ENCODE measurements at regions not wholly inside any gene's neighbourhood (a gene's known extent, or its start where the extent isn't known, plus 50 kb on each side); places are given as distances from the start of the nearest gene placed in this dataset.

- peaks cover 25% of the 10 kb centered on the region for H3K9me3 Mint-ChIP-seq
- H3K4me3 Mint-ChIP-seq = no peak overlapping the region
- H3K36me3 Mint-ChIP-seq (ENCODE audit: low read depth) = no peaks in the 10 kb centered on the region
- no peaks in the 10 kb centered on the region for H3K4me1 Mint-ChIP-seq (ENCODE audit: low read depth)
- no peak overlapping the region for H3K27ac Mint-ChIP-seq
- no peak for DNase-seq
- H3K27me3 Mint-ChIP-seq (ENCODE audit: insufficient read depth) = no peaks in the 10 kb centered on the region
- no peak for TF ChIP-seq CTCF (IDR thresholded peaks at IDR 0.05)
These were observed 321.7 kb downstream of the PCDH7 start for GRCh38 chr4:31041853-31042252.

- Mint-ChIP-seq H3K27me3 (ENCODE audit: insufficient read depth) (no peaks in the 10 kb centered on the region), H3K4me3 (no peak overlapping the region), H3K36me3 (ENCODE audit: low read depth) (no peaks in the 10 kb centered on the region), H3K27ac (no peak overlapping the region), H3K9me3 (peaks cover 25% of the 10 kb centered on the region), H3K4me1 (ENCODE audit: low read depth) (no peaks in the 10 kb centered on the region)
- TF ChIP-seq CTCF (IDR thresholded peaks at IDR 0.05) = no peak
- DNase-seq = no peak
These were observed 323.4 kb downstream of the PCDH7 start for GRCh38 chr4:31043382-31044062.

- no peak overlapping the region for H3K27ac Mint-ChIP-seq
- H3K4me1 Mint-ChIP-seq (ENCODE audit: low read depth) = no peaks in the 10 kb centered on the region
- no peaks in the 10 kb centered on the region for H3K27me3 Mint-ChIP-seq (ENCODE audit: insufficient read depth)
These were observed 325.0 kb downstream of the PCDH7 start for GRCh38 chr4:31045151-31045550.

GRCh38 chr4:31045724-31046318 is 325.7 kb downstream of the PCDH7 start:
- DNase-seq = no peak
- Mint-ChIP-seq H3K4me3 (no peak overlapping the region), H3K9me3 (peaks cover 21% of the 10 kb centered on the region), H3K36me3 (ENCODE audit: low read depth) (no peaks in the 10 kb centered on the region), H3K27me3 (ENCODE audit: insufficient read depth) (no peaks in the 10 kb centered on the region), H3K4me1 (ENCODE audit: low read depth) (no peaks in the 10 kb centered on the region), H3K27ac (no peak overlapping the region)
- TF ChIP-seq CTCF (IDR thresholded peaks at IDR 0.05) = peak; percentile 31; the same call in 1 of the 2 replicates

More at GRCh38 chr4:31045151-31045550, 325.0 kb downstream of the PCDH7 start:
- DNase-seq = no peak
- Mint-ChIP-seq H3K36me3 (ENCODE audit: low read depth) (no peaks in the 10 kb centered on the region), H3K4me3 (no peak overlapping the region), H3K9me3 (peaks cover 23% of the 10 kb centered on the region)
- TF ChIP-seq CTCF (IDR thresholded peaks at IDR 0.05) = no peak

GRCh38 chr4:31051151-31051550 is 331.0 kb downstream of the PCDH7 start:
- Mint-ChIP-seq H3K4me1 (ENCODE audit: low read depth) (no peaks in the 10 kb centered on the region), H3K36me3 (ENCODE audit: low read depth) (no peaks in the 10 kb centered on the region), H3K27ac (no peak overlapping the region), H3K9me3 (peaks cover 24% of the 10 kb centered on the region), H3K27me3 (ENCODE audit: insufficient read depth) (no peaks in the 10 kb centered on the region), H3K4me3 (no peak overlapping the region)
- DNase-seq = no peak
- TF ChIP-seq CTCF (IDR thresholded peaks at IDR 0.05) = no peak

Measured in HFFc6 (cell line).